ENCODE measurements at regions not wholly inside any gene's neighbourhood (a gene's known extent, or its start where the extent isn't known, plus 50 kb on each side); places are given as distances from the start of the nearest gene placed in this dataset.

DNA sequence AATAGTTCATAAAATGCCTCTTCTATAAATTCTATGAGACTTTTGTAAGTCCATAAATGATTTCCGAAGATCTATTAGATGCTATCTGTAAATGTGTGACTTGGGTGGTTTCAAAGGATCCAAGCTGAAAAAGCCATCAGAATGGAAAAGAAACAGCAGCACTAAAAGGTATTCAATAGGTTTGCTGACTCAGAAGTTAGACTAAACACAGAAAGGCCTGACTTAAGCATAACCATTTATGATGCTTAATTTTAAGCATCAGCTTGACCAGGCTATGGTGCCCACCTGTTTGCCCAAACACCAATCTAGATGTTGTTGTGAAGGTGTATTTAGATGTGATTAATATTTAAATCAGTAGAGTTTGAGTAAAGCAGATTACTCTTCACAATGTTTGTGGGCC is 513.5 kb downstream of the TFAP2A start:
- no peaks in the 10 kb centered on the region for H3K9me3 ChIP-seq (ENCODE audit: control insufficient read depth in 2 of 2, low read length in 2 of 2)

DNA sequence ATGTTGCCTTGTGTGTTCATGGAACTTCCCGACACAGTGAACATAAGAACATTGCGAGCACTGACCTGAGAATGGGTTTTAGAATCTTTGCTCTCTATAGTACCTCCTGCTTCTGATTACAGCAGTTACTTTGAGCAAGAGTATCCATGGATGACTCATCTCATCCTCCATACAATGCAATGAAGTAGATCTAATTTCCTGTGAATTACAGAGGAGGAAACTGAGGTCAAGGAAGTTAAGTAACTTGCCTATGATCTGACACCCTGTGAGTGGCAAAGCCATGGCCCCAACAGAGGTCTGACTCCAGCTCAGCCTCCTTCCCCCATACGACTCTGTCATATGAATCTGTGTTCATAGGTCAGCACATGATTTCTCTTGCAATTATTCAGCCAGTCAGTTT is 518.1 kb downstream of the TFAP2A start:
- Histone ChIP-seq H3K4me3 (ENCODE audit: low read length in 2 of 2) (no peak overlapping the region), H3K27me3 (ENCODE audit: control insufficient read depth in 1 of 2, insufficient read depth in 2 of 2, low read length in 2 of 2) (no peaks in the 10 kb centered on the region), H3K4me1 (ENCODE audit: control insufficient read depth, insufficient read depth, low read length) (no peaks in the 10 kb centered on the region), H3K9me3 (ENCODE audit: control insufficient read depth in 2 of 2, low read length in 2 of 2) (no peaks in the 10 kb centered on the region), H3K27ac (ENCODE audit: low read length) (no peak overlapping the region), H3K36me3 (ENCODE audit: control insufficient read depth in 2 of 2, insufficient read depth in 2 of 2, low read length in 2 of 2) (no peaks in the 10 kb centered on the region), H3K9ac (ENCODE audit: low read length in 2 of 2) (no peak overlapping the region)

More for the DNA sequence above, 513.5 kb downstream of the TFAP2A start:
- no peaks in the 10 kb centered on the region for H3K27me3 ChIP-seq (ENCODE audit: control insufficient read depth in 1 of 2, insufficient read depth in 2 of 2, low read length in 2 of 2)
- H3K4me3 ChIP-seq (ENCODE audit: low read length in 2 of 2) = no peak overlapping the region
- H3K27ac ChIP-seq (ENCODE audit: low read length) = no peak overlapping the region
- no peaks in the 10 kb centered on the region for H3K36me3 ChIP-seq (ENCODE audit: control insufficient read depth in 2 of 2, insufficient read depth in 2 of 2, low read length in 2 of 2)
- H3K4me1 ChIP-seq (ENCODE audit: control insufficient read depth, insufficient read depth, low read length) = no peaks in the 10 kb centered on the region
- H3K9ac ChIP-seq (ENCODE audit: low read length in 2 of 2) = no peak overlapping the region

DNA sequence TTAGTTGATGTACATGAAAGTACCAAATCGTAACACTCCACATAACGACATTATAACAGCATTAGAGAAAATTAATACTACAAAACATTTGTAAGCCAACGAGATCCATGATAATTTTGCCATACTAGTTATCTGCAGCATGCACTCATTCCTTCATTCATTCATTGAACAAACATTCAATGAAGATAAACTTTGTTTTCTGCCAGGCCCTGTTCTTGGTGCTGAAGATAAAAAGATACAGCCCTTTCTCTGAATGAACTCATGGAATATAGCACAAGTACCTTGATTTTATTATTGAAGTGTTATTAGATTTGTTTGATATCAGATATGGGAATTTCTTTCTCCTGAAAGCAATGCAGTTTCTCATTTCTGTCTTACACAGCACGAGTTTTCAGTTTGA is 524.0 kb downstream of the TFAP2A start:
- Histone ChIP-seq H3K4me3 (ENCODE audit: low read length in 2 of 2) (no peak overlapping the region), H3K9me3 (ENCODE audit: control insufficient read depth in 2 of 2, low read length in 2 of 2) (no peaks in the 10 kb centered on the region), H3K27ac (ENCODE audit: low read length) (no peak overlapping the region), H3K4me1 (ENCODE audit: control insufficient read depth, insufficient read depth, low read length) (no peaks in the 10 kb centered on the region), H3K36me3 (ENCODE audit: control insufficient read depth in 2 of 2, insufficient read depth in 2 of 2, low read length in 2 of 2) (no peaks in the 10 kb centered on the region), H3K9ac (ENCODE audit: low read length in 2 of 2) (no peak overlapping the region), H3K27me3 (ENCODE audit: control insufficient read depth in 1 of 2, insufficient read depth in 2 of 2, low read length in 2 of 2) (no peaks in the 10 kb centered on the region)

- no peak overlapping the region for H3K9ac ChIP-seq (ENCODE audit: low read length in 2 of 2)
- H3K27me3 ChIP-seq (ENCODE audit: control insufficient read depth in 1 of 2, insufficient read depth in 2 of 2, low read length in 2 of 2) = no peaks in the 10 kb centered on the region
- no peaks in the 10 kb centered on the region for H3K36me3 ChIP-seq (ENCODE audit: control insufficient read depth in 2 of 2, insufficient read depth in 2 of 2, low read length in 2 of 2)
- H3K27ac ChIP-seq (ENCODE audit: low read length) = no peak overlapping the region
- H3K9me3 ChIP-seq (ENCODE audit: control insufficient read depth in 2 of 2, low read length in 2 of 2) = no peaks in the 10 kb centered on the region
- H3K4me1 ChIP-seq (ENCODE audit: control insufficient read depth, insufficient read depth, low read length) = no peaks in the 10 kb centered on the region
- no peak overlapping the region for H3K4me3 ChIP-seq (ENCODE audit: low read length in 2 of 2)
Measured at GRCh38 chr6:9890469-9890868, 524.4 kb downstream of the TFAP2A start.

- Histone ChIP-seq H3K4me3 (ENCODE audit: low read length in 2 of 2) (no peak overlapping the region), H3K27me3 (ENCODE audit: control insufficient read depth in 1 of 2, insufficient read depth in 2 of 2, low read length in 2 of 2) (no peaks in the 10 kb centered on the region), H3K9ac (ENCODE audit: low read length in 2 of 2) (no peak overlapping the region), H3K4me1 (ENCODE audit: control insufficient read depth, insufficient read depth, low read length) (no peaks in the 10 kb centered on the region), H3K27ac (ENCODE audit: low read length) (no peak overlapping the region), H3K36me3 (ENCODE audit: control insufficient read depth in 2 of 2, insufficient read depth in 2 of 2, low read length in 2 of 2) (no peaks in the 10 kb centered on the region), H3K9me3 (ENCODE audit: control insufficient read depth in 2 of 2, low read length in 2 of 2) (peaks cover 3 to 8% of the 10 kb centered on the region in 2 donors)
Measured at GRCh38 chr6:9878535-9878934, 536.3 kb downstream of the TFAP2A start.

DNA sequence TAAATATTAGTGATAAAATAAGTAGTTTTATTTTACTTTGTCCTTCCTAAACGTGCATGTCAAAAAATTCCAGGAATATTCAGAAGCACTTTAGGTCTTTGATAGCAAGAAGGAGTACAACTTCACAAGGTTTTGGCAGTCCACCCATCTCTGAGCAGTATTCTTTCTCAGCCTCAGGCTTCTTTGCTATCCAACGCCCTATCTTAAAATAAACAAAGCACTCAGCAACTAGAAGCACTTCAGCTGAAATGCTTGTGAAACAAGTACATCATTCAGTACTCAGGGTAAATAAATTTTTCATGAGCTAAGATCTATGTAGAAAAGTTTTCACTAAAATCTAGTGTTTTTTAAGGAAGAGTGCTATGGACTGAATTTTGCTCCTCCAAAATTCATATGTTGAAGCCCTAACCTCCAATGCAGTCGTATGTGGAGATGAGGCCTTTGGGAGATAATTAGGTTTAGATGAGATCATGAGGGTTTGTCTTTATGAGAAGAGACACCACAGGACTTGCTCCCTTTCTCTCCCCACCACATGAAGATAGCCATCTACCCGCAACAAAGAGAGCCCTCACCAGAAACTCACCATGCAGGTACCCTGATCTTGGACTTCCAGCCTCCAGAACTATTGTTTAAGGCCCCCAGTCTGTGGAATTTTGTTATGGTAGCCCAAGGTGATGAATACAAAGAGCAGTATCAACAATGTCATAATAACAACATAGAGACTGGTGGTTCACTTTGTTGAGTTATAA is 539.1 kb downstream of the TFAP2A start:
- no peak overlapping the region for H3K9ac ChIP-seq (ENCODE audit: low read length in 2 of 2)
- H3K27ac ChIP-seq (ENCODE audit: low read length) = no peak overlapping the region
- no peaks in the 10 kb centered on the region for H3K4me1 ChIP-seq (ENCODE audit: control insufficient read depth, insufficient read depth, low read length)
- H3K36me3 ChIP-seq (ENCODE audit: control insufficient read depth in 2 of 2, insufficient read depth in 2 of 2, low read length in 2 of 2) = no peaks in the 10 kb centered on the region
- no peaks in the 10 kb centered on the region for H3K27me3 ChIP-seq (ENCODE audit: control insufficient read depth in 1 of 2, insufficient read depth in 2 of 2, low read length in 2 of 2)
- H3K4me3 ChIP-seq (ENCODE audit: low read length in 2 of 2) = no peak overlapping the region
- peaks cover 3 to 8% of the 10 kb centered on the region in 2 donors for H3K9me3 ChIP-seq (ENCODE audit: control insufficient read depth in 2 of 2, low read length in 2 of 2)

GRCh38 chr6:9862603-9863167 is 552.2 kb downstream of the TFAP2A start:
- Histone ChIP-seq H3K27me3 (ENCODE audit: control insufficient read depth in 1 of 2, insufficient read depth in 2 of 2, low read length in 2 of 2) (no peaks in the 10 kb centered on the region), H3K4me3 (ENCODE audit: low read length in 2 of 2) (no peak overlapping the region), H3K4me1 (ENCODE audit: control insufficient read depth, insufficient read depth, low read length) (no peaks in the 10 kb centered on the region), H3K27ac (ENCODE audit: low read length) (no peak overlapping the region), H3K36me3 (ENCODE audit: control insufficient read depth in 2 of 2, insufficient read depth in 2 of 2, low read length in 2 of 2) (no peaks in the 10 kb centered on the region), H3K9me3 (ENCODE audit: control insufficient read depth in 2 of 2, low read length in 2 of 2) (peaks cover 3 to 4% of the 10 kb centered on the region in 2 donors), H3K9ac (ENCODE audit: low read length in 2 of 2) (no peak overlapping the region)

- peaks cover 4 to 12% of the 10 kb centered on the region in 2 donors for H3K9me3 ChIP-seq (ENCODE audit: control insufficient read depth in 2 of 2, low read length in 2 of 2)
- no peak overlapping the region for H3K9ac ChIP-seq (ENCODE audit: low read length in 2 of 2)
- H3K36me3 ChIP-seq (ENCODE audit: control insufficient read depth in 2 of 2, insufficient read depth in 2 of 2, low read length in 2 of 2) = no peaks in the 10 kb centered on the region
Measured at GRCh38 chr6:9851541-9852380, 563.1 kb downstream of the TFAP2A start.

GRCh38 chr6:9851006-9851405 is 563.9 kb downstream of the TFAP2A start:
- Histone ChIP-seq H3K4me3 (ENCODE audit: low read length in 2 of 2) (no peak overlapping the region), H3K27me3 (ENCODE audit: control insufficient read depth in 1 of 2, insufficient read depth in 2 of 2, low read length in 2 of 2) (no peaks in the 10 kb centered on the region), H3K27ac (ENCODE audit: low read length) (no peak overlapping the region), H3K4me1 (ENCODE audit: control insufficient read depth, insufficient read depth, low read length) (no peaks in the 10 kb centered on the region), H3K36me3 (ENCODE audit: control insufficient read depth in 2 of 2, insufficient read depth in 2 of 2, low read length in 2 of 2) (no peaks in the 10 kb centered on the region), H3K9me3 (ENCODE audit: control insufficient read depth in 2 of 2, low read length in 2 of 2) (peaks cover 6 to 20% of the 10 kb centered on the region in 2 donors), H3K9ac (ENCODE audit: low read length in 2 of 2) (no peak overlapping the region)

More at GRCh38 chr6:9851541-9852380, 563.1 kb downstream of the TFAP2A start:
- Histone ChIP-seq H3K27ac (ENCODE audit: low read length) (no peak overlapping the region), H3K27me3 (ENCODE audit: control insufficient read depth in 1 of 2, insufficient read depth in 2 of 2, low read length in 2 of 2) (no peaks in the 10 kb centered on the region), H3K4me1 (ENCODE audit: control insufficient read depth, insufficient read depth, low read length) (no peaks in the 10 kb centered on the region), H3K4me3 (ENCODE audit: low read length in 2 of 2) (no peak overlapping the region)

DNA sequence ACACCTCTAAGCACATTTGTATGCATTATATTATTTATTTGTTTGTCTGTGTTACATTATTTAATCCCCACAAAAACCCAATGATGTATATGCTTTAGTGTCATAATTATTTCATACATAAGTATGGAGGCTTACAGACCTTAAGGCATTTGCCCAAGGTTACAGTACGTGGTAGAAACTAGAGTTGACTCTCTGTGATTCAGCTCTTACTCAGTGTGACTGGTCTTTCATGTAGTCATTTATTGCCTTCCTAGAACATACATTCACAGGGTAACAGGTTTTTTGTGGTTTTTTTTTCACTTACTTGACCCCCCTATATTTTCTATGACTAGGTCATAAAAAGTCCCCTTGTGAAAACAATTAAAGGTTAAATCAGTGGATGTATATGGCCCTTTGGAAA is 566.8 kb downstream of the TFAP2A start:
- no peak overlapping the region for H3K4me3 ChIP-seq (ENCODE audit: low read length in 2 of 2)
- H3K27me3 ChIP-seq (ENCODE audit: control insufficient read depth in 1 of 2, insufficient read depth in 2 of 2, low read length in 2 of 2) = no peaks in the 10 kb centered on the region
- no peak overlapping the region for H3K9ac ChIP-seq (ENCODE audit: low read length in 2 of 2)
- H3K4me1 ChIP-seq (ENCODE audit: control insufficient read depth, insufficient read depth, low read length) = no peaks in the 10 kb centered on the region
- peaks cover 7 to 20% of the 10 kb centered on the region in 2 donors for H3K9me3 ChIP-seq (ENCODE audit: control insufficient read depth in 2 of 2, low read length in 2 of 2)
- H3K36me3 ChIP-seq (ENCODE audit: control insufficient read depth in 2 of 2, insufficient read depth in 2 of 2, low read length in 2 of 2) = no peaks in the 10 kb centered on the region
- no peak overlapping the region for H3K27ac ChIP-seq (ENCODE audit: low read length)

Measured in stomach smooth muscle (tissue), 2 donors.